Daoy (cell line): ENCODE measurements at regions not wholly inside any gene's neighbourhood (a gene's known extent, or its start where the extent isn't known, plus 50 kb on each side); places are given as distances from the start of the nearest gene placed in this dataset.
"Not testable (repeated sequence)": the region's sequence is repeated elsewhere in the genome, so short reads cannot be mapped to it uniquely, and the experiment has no call there.

ENCODE experiments used
- DNase-seq: peaks from one replicate; pipeline ENCODE4 v3.0.0-alpha.2; 2015; ENCODE audit warnings: low read depth

- DNase-seq = no peak
Measured at GRCh38 chr6:12477616-12478015, 187.5 kb downstream of the EDN1 start.

- DNase-seq = no peak
Measured at GRCh38 chr6:12478921-12479320, 188.8 kb downstream of the EDN1 start.

DNA sequence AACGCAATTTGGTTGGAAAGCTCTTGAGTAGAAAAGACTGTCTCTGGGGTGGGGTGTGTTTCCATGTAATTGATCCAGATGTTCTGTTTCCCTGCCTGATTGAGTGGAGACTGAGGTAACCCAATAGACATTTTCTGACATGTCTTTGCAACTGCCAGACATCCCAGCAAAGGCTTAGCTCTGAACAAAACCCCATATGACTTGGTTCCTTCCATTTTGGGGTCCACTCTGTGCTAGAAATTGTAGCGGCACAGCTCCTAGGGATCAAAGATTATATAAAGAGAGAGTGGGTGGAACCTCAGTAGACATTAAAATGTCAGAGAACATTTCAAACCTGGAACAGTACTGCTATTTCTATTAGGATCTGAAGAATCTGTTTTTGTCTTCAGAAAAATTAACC lies 189.3 kb downstream of the EDN1 start:
- no peak for DNase-seq

GRCh38 chr6:12479881-12480280 lies 189.7 kb downstream of the EDN1 start:
- peak; percentile 63 for DNase-seq

DNA sequence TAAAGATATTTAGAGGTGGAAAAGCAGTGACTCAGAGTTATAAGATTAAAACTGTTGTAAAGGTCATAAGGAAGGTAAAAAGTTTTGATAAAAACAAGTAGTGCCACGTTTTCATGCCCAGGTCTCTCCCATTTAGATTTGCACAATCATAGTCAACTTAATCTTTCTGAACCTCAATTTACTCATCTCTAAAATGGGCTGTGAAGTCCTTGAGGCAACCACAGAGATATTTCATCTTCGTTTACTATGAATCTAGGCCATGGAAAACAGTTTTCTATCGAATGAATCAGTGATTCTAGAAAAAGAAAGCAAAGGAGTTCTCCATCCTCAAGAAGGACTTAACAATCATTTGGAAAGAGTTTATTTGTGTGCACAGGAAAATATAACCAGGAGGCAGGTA lies 190.2 kb downstream of the EDN1 start:
- no peak for DNase-seq

- no peak for DNase-seq
Measured at GRCh38 chr6:12481292-12481691, 191.1 kb downstream of the EDN1 start.

- DNase-seq = no peak
Measured at GRCh38 chr6:12481850-12482249, 191.7 kb downstream of the EDN1 start.

- DNase-seq = peak; percentile 34
Measured at GRCh38 chr6:12482386-12483375, 192.5 kb downstream of the EDN1 start.

- peak; percentile 97 for DNase-seq
Measured at GRCh38 chr6:12483712-12484111, 193.6 kb downstream of the EDN1 start.

DNA sequence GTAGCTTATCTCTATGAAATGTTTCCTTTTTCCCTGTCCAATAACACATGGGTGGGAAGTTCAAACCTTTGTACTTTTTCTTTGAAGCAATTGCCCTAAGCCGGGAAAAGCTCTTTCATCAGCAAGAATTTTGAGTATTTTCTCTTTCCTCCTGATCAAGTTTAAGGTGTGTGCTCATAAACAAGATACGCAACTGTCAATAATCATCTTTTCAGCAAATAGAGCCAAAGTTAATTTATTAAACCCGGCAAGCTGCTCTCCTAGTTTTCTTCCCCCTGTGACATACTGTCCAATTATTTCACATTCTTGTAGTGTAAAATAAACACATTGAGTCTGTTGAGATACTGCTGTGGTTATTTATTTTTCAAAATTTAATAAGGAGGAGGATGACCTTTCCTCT lies 194.4 kb downstream of the EDN1 start:
- no peak for DNase-seq

GRCh38 chr6:12485226-12485764 lies 195.1 kb downstream of the EDN1 start:
- no peak for DNase-seq

DNA sequence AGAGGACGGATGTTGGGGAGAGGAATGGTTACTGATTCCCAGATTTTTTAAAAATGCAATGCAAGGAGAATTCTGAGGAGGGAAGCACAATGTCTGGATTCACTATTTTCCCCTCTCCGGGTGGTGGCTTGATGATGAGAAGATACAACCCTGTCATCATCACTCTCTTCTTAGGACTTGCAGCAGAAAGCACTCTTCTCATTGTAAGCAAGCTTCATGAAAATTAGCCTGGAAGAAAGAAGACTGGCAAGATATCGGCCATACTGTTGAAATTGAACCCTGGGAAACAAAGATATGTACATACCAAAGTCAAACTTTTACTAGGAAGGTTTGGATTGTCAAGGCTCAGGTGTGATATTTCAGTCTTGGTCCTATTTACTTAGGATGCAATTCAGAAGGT lies 195.7 kb downstream of the EDN1 start:
- no peak for DNase-seq

DNA sequence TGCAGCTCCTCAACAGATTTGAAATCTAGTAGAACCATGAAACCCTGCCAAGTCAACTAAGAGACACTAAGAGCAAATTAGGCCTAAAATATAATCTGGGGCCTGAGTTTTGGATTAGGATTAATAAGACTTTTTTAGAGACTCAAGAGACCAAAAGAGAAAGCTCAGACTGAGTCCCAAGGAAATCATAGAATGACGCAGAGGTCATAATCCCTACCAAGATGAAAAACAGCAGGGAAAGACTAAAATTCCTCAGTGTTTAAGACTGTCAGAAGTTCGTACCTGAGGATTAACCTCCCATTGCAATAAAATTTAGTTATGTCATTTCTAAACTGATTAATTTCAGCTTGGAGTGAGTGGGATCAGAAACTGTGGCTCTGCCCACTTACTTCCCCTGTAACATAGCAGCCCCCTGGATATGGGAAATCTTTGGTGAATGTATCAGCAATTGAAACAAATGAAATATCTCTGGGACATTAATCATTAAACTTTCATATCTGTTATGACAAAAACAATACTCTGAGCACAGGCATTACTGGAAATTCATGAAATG lies 200.3 kb downstream of the EDN1 start:
- no peak for DNase-seq

DNA sequence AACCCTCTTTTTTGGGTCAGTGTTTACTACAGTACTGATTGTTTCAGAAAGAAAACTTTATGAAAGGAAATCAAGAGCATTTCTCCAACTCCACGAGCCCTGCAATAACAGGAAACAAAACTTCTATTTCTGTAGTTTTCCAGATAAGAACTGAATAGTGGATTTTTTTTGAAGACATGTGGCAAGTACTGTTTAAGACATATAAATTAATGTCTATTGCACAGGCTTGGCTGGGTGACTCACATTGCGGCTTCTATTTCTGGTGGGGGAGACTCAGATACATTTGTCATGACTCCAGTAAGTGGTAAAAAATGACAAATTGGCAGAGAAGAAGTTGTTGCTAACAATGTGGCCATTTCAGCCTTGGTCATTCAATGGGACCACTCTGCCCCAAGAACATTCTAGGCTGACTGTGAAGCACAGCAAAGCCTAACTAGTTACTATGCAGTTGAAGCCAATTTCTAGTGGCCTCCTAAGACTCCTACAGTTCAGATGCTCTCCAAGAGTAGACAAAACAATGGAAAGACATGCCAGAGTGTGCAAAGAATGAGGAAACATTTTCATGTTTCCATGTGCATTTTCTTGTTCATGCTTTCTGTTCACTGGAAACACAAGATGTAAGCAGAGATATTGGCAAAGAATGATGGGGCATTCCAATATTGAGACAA lies 200.9 kb downstream of the EDN1 start:
- DNase-seq = peak; percentile 86

- DNase-seq = not testable (repeated sequence)
Measured at GRCh38 chr6:12492929-12493328, 202.8 kb downstream of the EDN1 start.

DNA sequence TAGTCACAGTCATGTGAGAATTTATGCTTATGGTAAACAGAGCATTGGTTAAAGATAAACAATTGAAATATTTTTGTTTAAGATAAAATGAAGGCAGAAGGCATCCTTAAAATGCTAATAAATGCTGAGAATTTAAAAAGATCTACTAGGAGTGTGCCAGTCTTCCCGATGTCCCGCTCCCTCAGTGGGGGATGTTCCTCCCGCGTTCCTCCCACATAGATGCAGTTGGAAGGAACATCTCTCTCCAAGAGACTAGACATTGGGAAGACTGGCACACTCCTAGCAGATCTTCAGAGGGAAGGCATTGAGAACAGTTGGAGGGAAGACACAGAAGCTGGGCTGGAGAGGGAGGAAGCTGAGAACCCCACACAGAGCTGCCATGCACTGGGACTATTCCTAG lies 203.3 kb downstream of the EDN1 start:
- DNase-seq = no peak

GRCh38 chr6:12494161-12494560 lies 204.0 kb downstream of the EDN1 start:
- no peak for DNase-seq

DNA sequence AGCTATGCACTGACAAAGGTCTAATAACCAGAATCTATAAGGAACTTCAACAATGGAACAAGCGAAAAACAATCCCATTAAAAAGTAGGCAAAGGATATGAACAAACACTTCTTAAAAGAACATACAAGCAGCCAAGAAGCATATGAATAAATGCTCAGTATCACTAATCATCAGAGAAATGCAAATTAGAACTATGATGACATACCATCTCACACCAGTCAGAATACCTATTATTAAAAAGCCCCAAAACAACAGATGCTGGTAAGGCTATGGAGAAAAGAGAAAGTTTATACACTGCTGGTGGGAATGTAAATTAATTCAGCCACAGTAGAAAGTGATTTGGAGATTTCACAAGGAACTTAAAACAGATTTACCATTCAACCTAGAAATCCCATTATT lies 211.8 kb downstream of the EDN1 start:
- no peak for DNase-seq

DNA sequence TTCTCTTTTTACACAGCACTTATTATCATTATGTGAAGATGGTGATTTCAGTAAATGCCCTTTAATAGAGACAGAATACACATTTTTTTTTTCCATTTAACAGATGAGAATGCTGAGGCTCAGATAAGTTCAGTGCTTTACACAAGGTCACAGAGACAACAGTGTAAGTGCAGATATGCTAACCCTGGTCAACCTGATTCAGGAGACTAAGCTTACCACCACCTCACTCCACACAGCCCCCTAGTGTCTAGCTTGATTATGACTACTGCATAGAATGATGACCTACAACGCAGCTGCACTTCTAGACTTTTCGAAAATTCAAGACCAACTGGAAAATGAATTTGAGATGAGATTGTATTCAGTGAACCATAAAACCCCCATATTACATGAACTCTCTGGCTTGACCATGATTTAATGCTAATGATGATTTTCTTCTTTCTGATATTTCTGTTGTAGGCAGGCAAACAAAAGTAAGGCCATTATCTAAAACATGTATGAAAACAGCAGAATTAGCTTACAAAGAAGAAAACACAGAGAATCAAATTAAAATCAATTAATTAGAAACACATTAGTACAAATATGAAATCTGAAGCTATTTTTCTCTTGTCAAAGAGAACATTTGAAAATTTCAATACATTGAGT lies 212.1 kb upstream of the PHACTR1 start:
- peak; percentile 55 for DNase-seq

DNA sequence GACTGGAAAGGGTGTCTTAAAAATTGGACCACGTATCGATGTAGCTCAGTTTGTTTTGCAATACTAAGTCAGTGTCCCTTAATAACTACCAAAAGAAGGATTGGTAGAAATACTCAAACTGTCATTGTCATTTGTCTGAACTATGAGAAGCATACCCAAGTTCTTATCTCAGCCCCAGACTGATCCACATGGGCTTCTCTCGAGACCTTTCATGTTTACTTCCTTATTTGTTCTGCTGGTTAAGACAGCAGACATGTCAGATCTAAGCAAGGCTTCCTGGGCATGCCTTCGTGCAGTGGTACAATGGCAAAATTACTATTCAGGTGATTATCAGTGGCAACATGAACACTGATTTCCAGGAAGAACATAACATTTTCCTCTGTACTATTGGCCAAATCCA lies 211.1 kb upstream of the PHACTR1 start:
- DNase-seq = no peak

- no peak for DNase-seq
Measured at GRCh38 chr6:12506159-12506558, 210.4 kb upstream of the PHACTR1 start.

- DNase-seq = no peak
Measured at GRCh38 chr6:12507636-12508035, 208.9 kb upstream of the PHACTR1 start.
